ENCODE measurements at regions not wholly inside any gene's neighbourhood (a gene's known extent, or its start where the extent isn't known, plus 50 kb on each side); places are given as distances from the start of the nearest gene placed in this dataset.

- Mint-ChIP-seq H3K27me3 (no peaks in the 10 kb centered on the region), H3K36me3 (peaks cover 2 to 13% of the 10 kb centered on the region in 2 donors), H3K4me3 (no peak overlapping the region), H3K4me1 (no peaks in the 10 kb centered on the region), H3K9me3 (peaks cover 0 to 10% (median 6%) of the 10 kb centered on the region in 8 donors), H3K27ac (no peak overlapping the region)
- CTCF ChIA-PET (ENCODE audit: partially characterized antibody), result interaction anchor here (0.5 kb wide), 2 partner anchors 21 to 38 kb away, joined by 3 read pairs; no protein-coding TSS in a partner anchor
- H3K27ac ChIP-seq (ENCODE audit: low read depth, low read length), result no peak overlapping the region
- DNase-seq, result no peak
- no peaks in the 10 kb centered on the region for H3K9me3 ChIP-seq (ENCODE audit: control insufficient read depth in 1 of 2, low read length in 2 of 2)
- no peak overlapping the region for H3K4me3 ChIP-seq (ENCODE audit: low read length in 2 of 2)
- POLR2A ChIA-PET (ENCODE audit: partially characterized antibody), result no interaction called here
- H3K36me3 ChIP-seq (ENCODE audit: insufficient read depth, low read length), result no peaks in the 10 kb centered on the region
- intact Hi-C loops (cut with micrococcal nuclease), result no loop called here
- no peaks in the 10 kb centered on the region for H3K27me3 ChIP-seq (ENCODE audit: insufficient read depth, low read length)
- H3K4me1 ChIP-seq (ENCODE audit: insufficient read depth, low read length), result no peaks in the 10 kb centered on the region
Observed at GRCh38 chr16:11476676-11477075, 110.0 kb downstream of the LITAF start.

DNA sequence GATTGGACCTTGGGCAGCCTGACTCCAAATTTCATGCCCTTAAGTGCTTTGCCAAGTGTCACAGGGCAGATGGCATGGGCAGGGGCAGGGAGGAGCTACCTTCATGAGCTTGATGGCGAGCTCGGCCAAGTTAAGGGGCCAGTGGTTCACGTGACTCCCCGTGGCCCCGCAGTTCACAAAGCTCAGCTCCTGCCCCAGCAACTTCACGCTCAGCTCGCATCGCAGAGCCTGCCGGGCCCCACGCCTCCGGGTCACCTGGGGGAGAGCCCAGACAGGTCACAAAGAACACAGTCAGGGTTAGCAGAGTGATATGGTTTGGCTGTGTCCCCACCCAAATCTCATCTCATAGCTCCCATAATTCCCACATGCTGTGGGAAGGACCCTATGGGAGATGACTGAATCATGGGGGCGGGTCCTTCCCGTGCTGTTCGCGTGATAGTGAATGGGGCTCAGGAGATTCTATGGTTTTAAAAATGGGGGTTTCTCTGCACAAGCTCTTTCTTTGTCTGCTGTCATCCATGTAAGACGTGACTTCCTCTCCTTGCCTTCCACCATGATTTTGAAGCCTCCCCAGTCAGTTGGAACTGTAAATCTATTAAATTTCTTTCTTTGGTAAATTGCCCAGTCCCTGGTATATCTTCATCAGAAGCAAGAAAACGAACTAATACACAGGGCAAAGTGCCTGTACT, 108.1 kb downstream of the LITAF start:
- H3K9me3 ChIP-seq (ENCODE audit: control insufficient read depth in 1 of 2, low read length in 2 of 2), result no peaks in the 10 kb centered on the region
- H3K27me3 ChIP-seq (ENCODE audit: insufficient read depth, low read length), result no peaks in the 10 kb centered on the region
- H3K4me3 Mint-ChIP-seq, result no peak overlapping the region
- peaks cover 11 to 30% of the 10 kb centered on the region in 2 donors for H3K36me3 Mint-ChIP-seq
- no peak overlapping the region for H3K27ac ChIP-seq (ENCODE audit: low read depth, low read length)
- H3K36me3 ChIP-seq (ENCODE audit: insufficient read depth, low read length), result no peaks in the 10 kb centered on the region
- ChIA-PET CTCF (ENCODE audit: partially characterized antibody) (no interaction called here), POLR2A (ENCODE audit: partially characterized antibody) (no interaction called here)
- DNase-seq, result no peak
- intact Hi-C loops (cut with micrococcal nuclease), result no loop called here
- no peaks in the 10 kb centered on the region for H3K4me1 ChIP-seq (ENCODE audit: insufficient read depth, low read length)
- no peak overlapping the region for H3K4me3 ChIP-seq (ENCODE audit: low read length in 2 of 2)
- H3K27ac Mint-ChIP-seq, result no peak overlapping the region
- no peaks in the 10 kb centered on the region for H3K27me3 Mint-ChIP-seq
- no peaks in the 10 kb centered on the region for H3K4me1 Mint-ChIP-seq
- peaks cover 0 to 24% (median 14%) of the 10 kb centered on the region in 8 donors for H3K9me3 Mint-ChIP-seq

DNA sequence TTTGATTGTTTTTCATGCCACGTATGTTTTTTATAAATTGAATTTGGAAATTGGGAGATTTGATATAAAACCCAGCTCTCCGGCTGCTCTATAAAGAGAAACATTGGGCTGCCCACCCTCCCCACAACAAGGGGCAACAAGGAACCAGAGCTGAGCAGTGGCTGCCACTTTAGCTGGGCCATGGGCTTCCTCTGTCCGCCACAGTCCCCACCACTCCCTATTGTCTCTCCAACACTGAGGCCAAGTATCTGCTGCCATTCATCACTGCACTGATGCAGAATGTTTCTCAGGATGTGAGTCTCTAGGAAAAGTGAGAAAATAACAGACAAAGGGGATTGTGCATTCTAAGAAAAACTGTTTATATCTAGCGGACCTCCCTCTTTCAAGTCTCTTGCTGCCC, 106.8 kb downstream of the LITAF start:
- Histone ChIP-seq H3K27ac (ENCODE audit: low read depth, low read length) (no peak overlapping the region), H3K27me3 (ENCODE audit: insufficient read depth, low read length) (no peaks in the 10 kb centered on the region), H3K9me3 (ENCODE audit: control insufficient read depth in 1 of 2, low read length in 2 of 2) (no peaks in the 10 kb centered on the region), H3K4me1 (ENCODE audit: insufficient read depth, low read length) (no peaks in the 10 kb centered on the region), H3K4me3 (ENCODE audit: low read length in 2 of 2) (no peak overlapping the region), H3K36me3 (ENCODE audit: insufficient read depth, low read length) (no peaks in the 10 kb centered on the region)
- ChIA-PET CTCF (ENCODE audit: partially characterized antibody) (no interaction called here), POLR2A (ENCODE audit: partially characterized antibody) (no interaction called here)
- Mint-ChIP-seq H3K36me3 (peaks cover 16 to 42% of the 10 kb centered on the region in 2 donors), H3K9me3 (peaks cover 0 to 30% (median 20%) of the 10 kb centered on the region in 8 donors), H3K4me1 (no peaks in the 10 kb centered on the region), H3K27me3 (no peaks in the 10 kb centered on the region), H3K4me3 (no peak overlapping the region), H3K27ac (peak overlapping the region in 1 of 7 donors; percentile 48)
- intact Hi-C loops (cut with micrococcal nuclease), result no loop called here
- DNase-seq, result no peak

GRCh38 chr16:11480634-11481033, 106.1 kb downstream of the LITAF start:
- Mint-ChIP-seq H3K4me1 (no peaks in the 10 kb centered on the region), H3K27ac (no peak overlapping the region), H3K27me3 (no peaks in the 10 kb centered on the region), H3K4me3 (no peak overlapping the region), H3K9me3 (peaks cover 0 to 30% (median 20%) of the 10 kb centered on the region in 8 donors), H3K36me3 (peaks cover 16 to 50% of the 10 kb centered on the region in 2 donors)
- no peaks in the 10 kb centered on the region for H3K36me3 ChIP-seq (ENCODE audit: insufficient read depth, low read length)
- no peak for DNase-seq
- no peaks in the 10 kb centered on the region for H3K27me3 ChIP-seq (ENCODE audit: insufficient read depth, low read length)
- H3K4me1 ChIP-seq (ENCODE audit: insufficient read depth, low read length), result no peaks in the 10 kb centered on the region
- intact Hi-C loops (cut with micrococcal nuclease), result no loop called here
- no peak overlapping the region for H3K27ac ChIP-seq (ENCODE audit: low read depth, low read length)
- H3K9me3 ChIP-seq (ENCODE audit: control insufficient read depth in 1 of 2, low read length in 2 of 2), result no peaks in the 10 kb centered on the region
- POLR2A ChIA-PET (ENCODE audit: partially characterized antibody), result no interaction called here
- CTCF ChIA-PET (ENCODE audit: partially characterized antibody), result no interaction called here
- no peak overlapping the region for H3K4me3 ChIP-seq (ENCODE audit: low read length in 2 of 2)

DNA sequence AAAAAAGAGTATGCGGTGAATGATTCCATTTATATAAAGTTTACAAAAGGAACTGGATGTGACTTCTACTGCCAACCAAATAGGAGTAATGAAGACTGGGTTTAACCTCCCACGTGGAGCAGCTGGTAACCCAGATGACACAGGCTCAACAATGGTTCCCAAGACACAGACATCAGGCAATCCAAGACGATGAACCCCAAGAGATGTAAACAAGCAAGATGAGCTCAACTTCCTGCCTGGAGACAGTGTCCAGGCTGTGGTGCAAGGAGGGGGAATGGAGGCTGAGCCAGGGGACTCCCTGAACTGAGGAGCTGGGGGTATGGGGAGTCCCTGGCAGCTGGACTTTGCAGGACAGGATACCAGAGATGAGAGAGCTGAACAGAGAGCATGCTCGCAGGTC, 104.7 kb downstream of the LITAF start:
- ChIA-PET CTCF (ENCODE audit: partially characterized antibody) (no interaction called here), POLR2A (ENCODE audit: partially characterized antibody) (no interaction called here)
- no peaks in the 10 kb centered on the region for H3K27me3 Mint-ChIP-seq
- H3K27me3 ChIP-seq (ENCODE audit: insufficient read depth, low read length), result no peaks in the 10 kb centered on the region
- intact Hi-C loops (cut with micrococcal nuclease), result no loop called here
- no peaks in the 10 kb centered on the region for H3K4me1 ChIP-seq (ENCODE audit: insufficient read depth, low read length)
- no peak overlapping the region for H3K27ac Mint-ChIP-seq
- no peaks in the 10 kb centered on the region for H3K36me3 ChIP-seq (ENCODE audit: insufficient read depth, low read length)
- no peak overlapping the region for H3K27ac ChIP-seq (ENCODE audit: low read depth, low read length)
- H3K4me3 Mint-ChIP-seq, result no peak overlapping the region
- H3K9me3 ChIP-seq (ENCODE audit: control insufficient read depth in 1 of 2, low read length in 2 of 2), result no peaks in the 10 kb centered on the region
- H3K4me1 Mint-ChIP-seq, result peaks cover 0 to 1% (median 0%) of the 10 kb centered on the region in 4 donors
- peaks cover 0 to 30% (median 20%) of the 10 kb centered on the region in 8 donors for H3K9me3 Mint-ChIP-seq
- H3K4me3 ChIP-seq (ENCODE audit: low read length in 2 of 2), result no peak overlapping the region
- peaks cover 16 to 56% of the 10 kb centered on the region in 2 donors for H3K36me3 Mint-ChIP-seq
- DNase-seq, result no peak

- Mint-ChIP-seq H3K4me3 (no peak overlapping the region), H3K9me3 (peaks cover 0 to 30% (median 20%) of the 10 kb centered on the region in 8 donors), H3K27me3 (no peaks in the 10 kb centered on the region), H3K4me1 (peaks cover 0 to 1% (median 0%) of the 10 kb centered on the region in 4 donors), H3K27ac (no peak overlapping the region), H3K36me3 (peaks cover 16 to 57% of the 10 kb centered on the region in 2 donors)
- Histone ChIP-seq H3K27ac (ENCODE audit: low read depth, low read length) (no peak overlapping the region), H3K9me3 (ENCODE audit: control insufficient read depth in 1 of 2, low read length in 2 of 2) (no peaks in the 10 kb centered on the region), H3K4me3 (ENCODE audit: low read length in 2 of 2) (no peak overlapping the region), H3K36me3 (ENCODE audit: insufficient read depth, low read length) (no peaks in the 10 kb centered on the region), H3K27me3 (ENCODE audit: insufficient read depth, low read length) (no peaks in the 10 kb centered on the region), H3K4me1 (ENCODE audit: insufficient read depth, low read length) (no peaks in the 10 kb centered on the region)
- DNase-seq, result no peak
- POLR2A ChIA-PET (ENCODE audit: partially characterized antibody), result no interaction called here
- intact Hi-C loops (cut with micrococcal nuclease), result no loop called here
- CTCF ChIA-PET (ENCODE audit: partially characterized antibody), result no interaction called here
Observed at GRCh38 chr16:11482946-11483748, 103.6 kb downstream of the LITAF start.

DNA sequence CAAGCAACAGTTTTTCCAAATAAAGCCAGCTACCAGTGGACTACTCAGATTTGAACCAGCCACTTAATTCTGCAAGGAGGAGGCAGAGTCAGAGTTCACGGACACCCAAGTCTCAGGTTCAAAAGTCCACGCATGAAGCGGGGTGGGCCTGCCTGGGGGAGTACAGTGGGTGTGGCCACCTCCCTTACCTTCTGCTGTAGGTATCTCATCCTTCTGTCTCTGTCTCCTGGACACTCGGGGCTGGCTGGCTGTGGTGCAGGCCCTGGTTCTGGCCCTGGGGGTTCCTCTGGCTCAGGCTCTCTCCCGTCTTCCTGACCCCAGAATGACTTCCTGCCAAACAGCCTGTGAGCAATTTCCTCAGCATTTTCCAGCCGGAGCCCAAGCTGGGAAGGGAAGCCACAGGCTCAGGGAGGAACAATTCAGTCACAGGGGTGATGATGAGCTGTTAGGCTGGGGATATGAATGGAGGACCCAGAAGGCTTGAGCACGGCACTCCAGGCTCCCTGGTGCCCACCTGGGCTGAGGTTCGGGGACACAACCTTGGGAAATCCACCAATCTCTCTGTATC, 101.9 kb downstream of the LITAF start:
- POLR2A ChIA-PET (ENCODE audit: partially characterized antibody), result no interaction called here
- peaks cover 17 to 59% of the 10 kb centered on the region in 2 donors for H3K36me3 Mint-ChIP-seq
- no peak overlapping the region for H3K4me3 Mint-ChIP-seq
- no peaks in the 10 kb centered on the region for H3K9me3 ChIP-seq (ENCODE audit: control insufficient read depth in 1 of 2, low read length in 2 of 2)
- no peak for DNase-seq
- no peaks in the 10 kb centered on the region for H3K27me3 Mint-ChIP-seq
- no peaks in the 10 kb centered on the region for H3K36me3 ChIP-seq (ENCODE audit: insufficient read depth, low read length)
- no peaks in the 10 kb centered on the region for H3K27me3 ChIP-seq (ENCODE audit: insufficient read depth, low read length)
- no peak overlapping the region for H3K4me3 ChIP-seq (ENCODE audit: low read length in 2 of 2)
- CTCF ChIA-PET (ENCODE audit: partially characterized antibody), result no interaction called here
- intact Hi-C loops (cut with micrococcal nuclease), result no loop called here
- no peaks in the 10 kb centered on the region for H3K4me1 ChIP-seq (ENCODE audit: insufficient read depth, low read length)
- peaks cover 0 to 31% (median 22%) of the 10 kb centered on the region in 8 donors for H3K9me3 Mint-ChIP-seq
- H3K4me1 Mint-ChIP-seq, result peaks cover 0 to 1% (median 0%) of the 10 kb centered on the region in 4 donors
- no peak overlapping the region for H3K27ac ChIP-seq (ENCODE audit: low read depth, low read length)
- H3K27ac Mint-ChIP-seq, result no peak overlapping the region

All from CD4-positive, alpha-beta memory T cell (primary cell).